A673 (cell line): ENCODE measurements at regions not wholly inside any gene's neighbourhood (a gene's known extent, or its start where the extent isn't known, plus 50 kb on each side); places are given as distances from the start of the nearest gene placed in this dataset.
A peak's percentile ranks its signal among the peaks of the same experiment; 100 is the strongest.

Experiments
- BruUV-seq: library from RNA; stranded (reverse); fragments of 400-500 nt; replicated peaks from 2 replicates; lab custom pipeline; 2021; lab: Mats Ljungman, UMichigan
- CTCF ChIA-PET: fragments of 300-600 bp; sonication (Branson Sonifier 250); formaldehyde crosslinking; loops from one replicate; lab custom pipeline; 2022; ENCODE audit warnings: antibody characterized with exemption; lab: Charles Lee
- POLR2A ChIA-PET: fragments of 300-600 bp; sonication (Branson Sonifier 250); formaldehyde crosslinking; loops from one replicate; lab custom pipeline; 2022; ENCODE audit warnings: antibody characterized with exemption; ENCODE audit not compliant: low non-redundant PET; lab: Charles Lee
- DNase-seq: peaks from one replicate; pipeline ENCODE4 v3.0.0-alpha.2; 2015; ENCODE audit warnings: low spot score
- H3K27ac ChIP-seq: fragments of 200-600 bp; sonication (generic); 2 replicates; pipeline ENCODE4 v1.5.1; 2016; ENCODE audit warnings: mixed run types, low read depth, mild to moderate bottlenecking, mixed read lengths, antibody characterized with exemption, low read length; ENCODE audit not compliant: poor library complexity, severe bottlenecking
- H3K27me3 ChIP-seq: fragments of 200-600 bp; sonication (generic); replicated peaks from 2 replicates; pipeline ENCODE4 v1.6.1; 2017; ENCODE audit warnings: mixed run types, low read depth, mild to moderate bottlenecking, mixed read lengths, antibody characterized with exemption, low read length; ENCODE audit not compliant: insufficient read depth, poor library complexity
- H3K36me3 ChIP-seq: fragments of 200-600 bp; sonication (generic); 2 replicates; pipeline ENCODE4 v1.6.1; 2016; ENCODE audit warnings: mixed run types, mild to moderate bottlenecking, mixed read lengths, antibody characterized with exemption, low read length; ENCODE audit not compliant: insufficient read depth, poor library complexity, severe bottlenecking
- H3K4me1 ChIP-seq: fragments of 200-600 bp; sonication (generic); 2 replicates; pipeline ENCODE4 v1.6.1; 2017; ENCODE audit warnings: mixed run types, mild to moderate bottlenecking, mixed read lengths, antibody characterized with exemption, low read length; ENCODE audit not compliant: insufficient read depth, poor library complexity, severe bottlenecking
- H3K4me3 ChIP-seq: fragments of 200-600 bp; sonication (generic); 2 replicates; pipeline ENCODE4 v1.5.1; 2016; ENCODE audit warnings: low read depth, mixed run types, mild to moderate bottlenecking, mixed read lengths, low read length; ENCODE audit not compliant: poor library complexity, severe bottlenecking
- H3K9me3 ChIP-seq: fragments of 200-600 bp; sonication (generic); 2 replicates; pipeline ENCODE4 v1.6.1; 2016; ENCODE audit warnings: mixed run types, low read depth, mild to moderate bottlenecking, mixed read lengths, antibody characterized with exemption, low read length; ENCODE audit not compliant: poor library complexity, severe bottlenecking
- CTCF ChIP-seq: fragments of 300-800, 200-600 bp; sonication (generic); conservative IDR thresholded peaks from 2 replicates; pipeline ENCODE4 v1.5.1; 2017; ENCODE audit warnings: low read depth, mild to moderate bottlenecking, antibody characterized with exemption, low read length, moderate library complexity, mixed read lengths
- EZH2 ChIP-seq: fragments of 200-600 bp; sonication (generic); IDR thresholded peaks from 2 replicates; pipeline ENCODE4 v1.6.1; 2017; ENCODE audit warnings: borderline replicate concordance, low read depth, mild to moderate bottlenecking, mixed read lengths, antibody characterized with exemption, low read length; ENCODE audit not compliant: poor library complexity, severe bottlenecking
- intact Hi-C: fragments of 100-400 bp; cut with micrococcal nuclease; formaldehyde crosslinking; loops from one replicate; pipeline ENCODE4 v1.10.0; 2022; ENCODE audit not compliant: unreplicated experiment

DNA sequence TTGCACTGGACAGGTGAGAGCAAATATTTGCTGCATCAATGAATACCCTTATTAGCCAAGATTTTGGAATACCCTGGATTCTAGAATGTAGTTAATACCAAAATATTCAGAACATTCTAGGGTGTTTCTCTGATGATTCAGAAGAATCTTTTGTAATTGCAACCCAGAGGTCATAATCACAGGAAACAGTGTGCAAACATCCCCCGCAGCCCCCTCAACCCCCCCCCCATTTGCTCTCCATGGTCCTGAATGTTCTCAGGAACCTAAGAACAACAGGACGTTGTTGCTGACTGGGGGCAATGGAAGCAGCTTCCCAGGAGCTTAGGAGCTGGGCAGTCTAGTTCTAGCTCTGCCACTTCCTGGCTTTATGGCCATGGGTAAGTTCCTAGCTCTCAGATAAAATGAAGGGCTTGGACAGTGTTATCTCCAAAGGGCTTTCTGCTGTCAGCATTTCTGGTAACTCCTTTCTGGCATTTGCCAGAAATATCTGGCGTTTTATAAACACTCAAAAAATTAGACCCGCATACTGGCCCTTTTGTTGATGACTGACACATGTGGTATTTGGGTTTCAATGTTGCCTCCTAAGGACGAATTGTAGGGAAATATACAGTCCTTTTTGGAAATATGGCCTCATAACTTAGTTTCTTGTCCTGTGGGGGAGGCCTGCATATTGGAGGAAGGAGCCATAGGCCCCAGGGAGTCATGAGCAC, 178.6 kb downstream of the RRAGC start:
- Histone ChIP-seq H3K9me3 (no peaks in the 10 kb centered on the region), H3K27me3 (no peaks in the 10 kb centered on the region), H3K4me1 (no peaks in the 10 kb centered on the region), H3K27ac (no peak overlapping the region), H3K4me3 (no peak overlapping the region), H3K36me3 (no peaks in the 10 kb centered on the region)
- intact Hi-C loops: no loop called here
- ChIA-PET POLR2A (no interaction called here), CTCF (no interaction called here)
- BruUV-seq: no TSS peak
- no peak for TF ChIP-seq CTCF
- TF ChIP-seq EZH2: no peak
- DNase-seq: peak; percentile 80

DNA sequence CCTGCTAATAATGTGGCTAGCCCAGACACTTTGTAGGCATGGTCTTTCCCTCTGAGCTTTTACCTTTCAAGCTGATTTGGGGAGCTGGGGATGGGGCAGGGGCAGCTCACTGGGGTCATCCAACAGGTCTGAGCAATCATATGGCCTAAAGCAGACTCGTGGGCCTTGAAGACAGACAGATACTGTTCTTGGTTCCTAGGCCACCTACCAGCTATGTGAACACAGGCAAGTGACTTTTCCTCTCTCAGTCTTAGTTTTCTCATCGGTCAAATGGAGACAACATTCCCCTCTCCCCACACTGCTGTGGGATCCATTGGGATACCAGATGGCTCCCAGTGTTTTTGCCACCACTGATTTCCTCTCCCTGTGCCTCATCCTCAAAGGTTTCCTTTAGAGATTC, 181.8 kb downstream of the RRAGC start:
- Histone ChIP-seq H3K36me3 (no peaks in the 10 kb centered on the region), H3K9me3 (no peaks in the 10 kb centered on the region), H3K4me3 (no peak overlapping the region), H3K27ac (no peak overlapping the region), H3K4me1 (peaks cover 2% of the 10 kb centered on the region), H3K27me3 (no peaks in the 10 kb centered on the region)
- CTCF ChIA-PET: no interaction called here
- POLR2A ChIA-PET: no interaction called here
- DNase-seq: no peak
- TF ChIP-seq EZH2 (no peak), CTCF (no peak)
- intact Hi-C loops: no loop called here
- BruUV-seq: no TSS peak

- peaks cover 2% of the 10 kb centered on the region for H3K4me1 ChIP-seq
- H3K36me3 ChIP-seq: no peaks in the 10 kb centered on the region
- H3K27me3 ChIP-seq: no peaks in the 10 kb centered on the region
- H3K4me3 ChIP-seq: no peak overlapping the region
- intact Hi-C loops: no loop called here
- H3K9me3 ChIP-seq: no peaks in the 10 kb centered on the region
- DNase-seq: no peak
- POLR2A ChIA-PET: no interaction called here
- CTCF ChIA-PET: no interaction called here
- no TSS peak for BruUV-seq
- H3K27ac ChIP-seq: no peak overlapping the region
- TF ChIP-seq CTCF (no peak), EZH2 (no peak)
Observed at GRCh38 chr1:38677311-38677710, 182.3 kb downstream of the RRAGC start.
